AG09309 (cell line): ENCODE measurements at regions not wholly inside any gene's neighbourhood (a gene's known extent, or its start where the extent isn't known, plus 50 kb on each side); places are given as distances from the start of the nearest gene placed in this dataset.

Source experiments
- DNase-seq: peaks from one replicate; pipeline ENCODE4 v3.0.0-alpha.2; 2010; ENCODE audit warnings: low read depth
- H3K4me3 ChIP-seq: 2 replicates; pipeline ENCODE4 v1.5.1; 2011; ENCODE audit warnings: mild to moderate bottlenecking, low read depth, low read length, moderate library complexity; ENCODE audit not compliant: control insufficient read depth
- TF ChIP-seq, protein P1 (sequence below): IDR thresholded peaks from 2 replicates; pipeline ENCODE4 v1.5.1; 2011; ENCODE audit warnings: mild to moderate bottlenecking, low read depth, low read length, inconsistent platforms; ENCODE audit not compliant: insufficient read depth, control insufficient read depth; ENCODE audit errors: missing control alignments

DNA sequence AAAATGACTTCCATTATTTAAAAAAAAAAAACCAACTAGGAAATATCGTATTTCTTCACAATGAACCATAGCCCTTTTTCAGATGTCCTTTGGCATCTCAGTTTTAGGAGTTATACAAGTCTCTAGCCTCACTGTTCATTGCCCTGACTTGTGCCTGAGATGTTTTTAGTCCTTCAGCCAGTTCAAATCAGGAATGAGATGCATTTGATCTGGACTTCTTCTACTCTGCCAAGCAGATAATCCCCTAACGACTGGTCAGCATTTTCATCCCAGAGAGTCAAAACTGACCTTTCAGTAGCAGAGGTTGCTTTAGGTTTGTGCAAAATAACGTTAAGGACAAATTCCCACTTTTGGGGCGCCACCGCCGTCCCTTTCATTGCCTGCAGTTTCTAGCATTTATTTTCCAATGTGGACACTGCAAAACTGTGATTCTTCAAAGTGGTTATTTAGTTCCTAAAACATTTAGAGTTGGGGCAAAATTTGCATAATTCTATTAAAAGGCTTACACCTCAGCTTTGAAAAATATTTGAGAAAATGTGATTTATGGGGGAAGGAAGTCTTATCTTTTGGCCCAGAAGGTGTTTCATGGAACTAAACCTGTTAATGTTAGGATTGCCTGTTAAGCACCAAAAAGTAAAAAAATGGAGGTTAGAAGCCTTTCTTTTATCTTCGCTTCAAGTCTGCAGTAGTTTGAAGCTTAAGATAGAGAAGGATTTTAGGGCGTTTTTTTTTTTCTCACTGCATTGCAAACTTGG, 152.0 kb upstream of the SGK1 start:
- H3K4me3 ChIP-seq = no peak overlapping the region
- DNase-seq = no peak
- TF ChIP-seq, protein P1, sequence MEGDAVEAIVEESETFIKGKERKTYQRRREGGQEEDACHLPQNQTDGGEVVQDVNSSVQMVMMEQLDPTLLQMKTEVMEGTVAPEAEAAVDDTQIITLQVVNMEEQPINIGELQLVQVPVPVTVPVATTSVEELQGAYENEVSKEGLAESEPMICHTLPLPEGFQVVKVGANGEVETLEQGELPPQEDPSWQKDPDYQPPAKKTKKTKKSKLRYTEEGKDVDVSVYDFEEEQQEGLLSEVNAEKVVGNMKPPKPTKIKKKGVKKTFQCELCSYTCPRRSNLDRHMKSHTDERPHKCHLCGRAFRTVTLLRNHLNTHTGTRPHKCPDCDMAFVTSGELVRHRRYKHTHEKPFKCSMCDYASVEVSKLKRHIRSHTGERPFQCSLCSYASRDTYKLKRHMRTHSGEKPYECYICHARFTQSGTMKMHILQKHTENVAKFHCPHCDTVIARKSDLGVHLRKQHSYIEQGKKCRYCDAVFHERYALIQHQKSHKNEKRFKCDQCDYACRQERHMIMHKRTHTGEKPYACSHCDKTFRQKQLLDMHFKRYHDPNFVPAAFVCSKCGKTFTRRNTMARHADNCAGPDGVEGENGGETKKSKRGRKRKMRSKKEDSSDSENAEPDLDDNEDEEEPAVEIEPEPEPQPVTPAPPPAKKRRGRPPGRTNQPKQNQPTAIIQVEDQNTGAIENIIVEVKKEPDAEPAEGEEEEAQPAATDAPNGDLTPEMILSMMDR = no peak

DNA sequence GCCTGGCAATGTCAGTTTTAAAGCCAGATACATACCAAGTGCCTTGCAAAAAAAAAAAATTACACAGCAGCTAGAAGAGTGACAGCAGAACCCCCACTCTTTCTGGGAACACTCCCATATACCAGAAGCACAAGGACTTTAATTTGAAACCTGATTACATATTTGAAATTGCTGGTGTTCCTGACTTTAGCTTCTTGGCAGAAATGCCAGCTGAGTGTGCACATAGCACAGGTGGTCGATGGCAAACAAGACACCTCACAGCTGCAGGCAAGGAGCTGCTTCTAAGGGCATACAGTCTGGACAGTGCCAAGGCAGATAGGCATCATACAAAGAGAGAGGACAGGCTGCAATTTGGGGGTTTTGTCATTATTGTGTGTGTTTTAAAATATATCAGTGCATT, 150.7 kb upstream of the SGK1 start:
- TF ChIP-seq, protein P1 = no peak
- H3K4me3 ChIP-seq = no peak overlapping the region
- no peak for DNase-seq

- no peak for DNase-seq
- TF ChIP-seq, protein P1 = no peak
- no peak overlapping the region for H3K4me3 ChIP-seq
Observed at GRCh38 chr6:134467620-134468019, 149.7 kb upstream of the SGK1 start.

DNA sequence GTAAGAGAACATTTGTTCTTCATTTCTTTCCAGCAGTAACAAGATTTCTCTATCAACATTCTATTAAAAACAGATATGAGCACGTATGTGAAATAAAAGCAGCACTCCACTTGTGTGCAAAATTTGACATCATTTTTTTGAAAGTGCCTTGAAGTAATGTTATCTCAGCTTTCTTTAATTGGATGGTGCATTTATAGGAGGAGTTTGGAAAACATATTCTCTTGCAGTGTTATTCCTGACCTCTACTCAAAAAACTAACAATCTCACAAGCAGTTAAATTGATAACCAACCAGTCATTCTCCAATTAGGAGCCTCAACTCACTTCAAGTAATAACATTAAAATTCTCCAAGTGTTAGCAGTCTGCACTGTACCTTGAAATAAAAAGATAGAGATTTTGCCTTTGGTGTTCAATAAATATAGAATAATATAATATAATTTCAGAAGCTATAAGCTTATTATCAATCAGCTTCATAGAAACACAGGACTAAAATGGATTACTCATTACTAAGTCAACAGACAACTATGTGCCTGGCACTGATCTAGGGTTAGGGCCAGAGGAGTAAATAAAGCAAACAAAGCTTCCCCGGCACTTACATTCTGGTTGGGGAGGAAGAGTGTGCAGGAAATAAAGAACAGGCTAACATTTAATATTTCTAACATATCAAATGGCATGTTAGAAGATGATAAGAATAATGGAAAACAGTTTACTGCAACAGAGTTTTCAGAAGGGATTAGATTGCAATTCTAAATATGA, 149.0 kb upstream of the SGK1 start:
- H3K4me3 ChIP-seq = no peak overlapping the region
- TF ChIP-seq, protein P1 = no peak
- DNase-seq = no peak

- no peak overlapping the region for H3K4me3 ChIP-seq
- DNase-seq = no peak
- TF ChIP-seq, protein P1 = no peak
Observed at GRCh38 chr6:134464690-134465411, 146.9 kb upstream of the SGK1 start.

DNA sequence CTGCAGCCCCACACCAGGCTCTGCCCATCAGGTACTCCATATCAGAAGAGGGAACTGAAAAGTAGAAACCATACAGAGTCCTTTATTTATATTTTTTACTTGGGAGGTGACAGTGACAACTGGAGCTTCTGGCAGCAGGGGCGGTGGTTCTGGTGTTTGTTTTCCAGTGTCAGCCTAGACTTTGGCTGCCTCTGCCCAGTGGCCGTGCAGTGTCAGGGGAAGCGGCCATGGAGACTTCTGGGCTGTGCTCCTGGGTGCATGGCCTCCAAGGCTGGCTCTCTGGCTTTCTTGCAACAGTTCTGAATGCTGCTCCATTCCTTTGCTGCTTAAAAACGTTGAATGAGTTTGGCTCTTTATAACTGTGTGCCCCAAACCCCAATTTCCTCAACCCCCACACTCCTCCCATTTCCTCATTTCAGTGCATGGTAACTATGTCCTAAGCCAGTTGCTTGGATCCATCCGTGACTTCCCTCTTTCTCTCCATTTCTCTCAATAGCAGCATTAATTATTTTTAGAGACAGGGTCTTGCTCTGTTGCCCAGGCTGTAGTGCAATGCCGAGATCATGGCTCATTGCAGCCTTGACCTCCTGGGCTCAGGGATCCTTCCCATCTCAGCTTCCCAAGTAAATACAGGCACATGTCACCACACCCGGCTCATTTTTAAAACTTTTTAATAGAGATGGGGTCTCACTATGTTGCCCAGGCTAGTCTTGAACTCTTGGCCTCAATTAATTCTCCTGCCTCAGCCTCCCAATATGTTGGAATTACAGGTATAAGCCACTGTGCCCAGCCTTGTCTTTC, 141.1 kb upstream of the SGK1 start:
- H3K4me3 ChIP-seq = no peak overlapping the region
- no peak for DNase-seq
- TF ChIP-seq, protein P1 = no peak
